CD8-positive, alpha-beta memory T cell (primary cell): ENCODE measurements at regions not wholly inside any gene's neighbourhood (a gene's known extent, or its start where the extent isn't known, plus 50 kb on each side); places are given as distances from the start of the nearest gene placed in this dataset.

ENCODE experiments used
- CTCF ChIA-PET: fragments of 350-600 bp; sonication (Branson Sonifier 250); formaldehyde crosslinking; loops from one replicate; lab custom pipeline; 2021; ENCODE audit warnings: antibody characterized with exemption; lab: Charles Lee
- POLR2A ChIA-PET: fragments of 350-600 bp; sonication (Branson Sonifier 250); formaldehyde crosslinking; loops from one replicate; lab custom pipeline; 2021; ENCODE audit warnings: antibody characterized with exemption; lab: Charles Lee
- DNase-seq, 5 donors: peaks; one replicate each; pipeline versions ENCODE4 v3.0.0 to v3.0.0-alpha.2; 2020 to 2022; ENCODE audit warnings: mixed read lengths in 1 of 5
- H3K27ac ChIP-seq: one replicate; pipeline ENCODE4 v1.7.0; 2013; ENCODE audit warnings: low read depth, mild to moderate bottlenecking, low read length, moderate library complexity
- H3K27me3 ChIP-seq: 2 replicates; pipeline ENCODE4 v1.7.0; 2013; ENCODE audit warnings: low read length, mild to moderate bottlenecking; ENCODE audit not compliant: insufficient read depth, poor library complexity, severe bottlenecking
- H3K36me3 ChIP-seq: 2 replicates; pipeline ENCODE4 v1.7.0; 2013; ENCODE audit warnings: mild to moderate bottlenecking, low read length, moderate library complexity; ENCODE audit not compliant: insufficient read depth
- H3K4me1 ChIP-seq: 2 replicates; pipeline ENCODE4 v1.7.0; 2013; ENCODE audit warnings: mild to moderate bottlenecking, low read length, moderate library complexity; ENCODE audit not compliant: insufficient read depth
- H3K4me3 ChIP-seq: 2 replicates; pipeline ENCODE4 v1.7.0; 2013; ENCODE audit warnings: mild to moderate bottlenecking, low read length
- H3K9me3 ChIP-seq: 2 replicates; pipeline ENCODE4 v1.7.0; 2013; ENCODE audit warnings: mild to moderate bottlenecking, low read length
- H3K27ac Mint-ChIP-seq, 8 donors: one replicate each; pipeline ENCODE4 v1.8.0; 2020 to 2021; ENCODE audit warnings: mixed read lengths in 8 of 8, mild to moderate bottlenecking in 6 of 8, inconsistent platforms in 3 of 8, moderate library complexity in 3 of 8
- H3K27me3 Mint-ChIP-seq, 2 donors: one replicate each; pipeline ENCODE4 v1.8.0; 2020 to 2021; ENCODE audit warnings: mixed read lengths in 2 of 2, mild to moderate bottlenecking in 1 of 2, moderate library complexity in 1 of 2
- H3K36me3 Mint-ChIP-seq, 3 donors: one replicate each; pipeline ENCODE4 v1.8.0; 2020 to 2021; ENCODE audit warnings: mixed read lengths in 3 of 3, inconsistent platforms in 1 of 3, mild to moderate bottlenecking in 1 of 3
- H3K4me1 Mint-ChIP-seq, 3 donors: one replicate each; pipeline ENCODE4 v1.8.0; 2020 to 2021; ENCODE audit warnings: mixed read lengths in 3 of 3, inconsistent platforms in 1 of 3, mild to moderate bottlenecking in 1 of 3
- H3K4me3 Mint-ChIP-seq, 7 donors: one replicate each; pipeline ENCODE4 v1.8.0; 2020 to 2021; ENCODE audit warnings: mixed read lengths in 7 of 7, mild to moderate bottlenecking in 6 of 7, moderate library complexity in 4 of 7, inconsistent platforms in 2 of 7
- H3K9me3 Mint-ChIP-seq, 5 donors: one replicate each; pipeline ENCODE4 v1.8.0; 2020 to 2022; ENCODE audit warnings: mixed read lengths in 5 of 5, mild to moderate bottlenecking in 3 of 5, moderate library complexity in 2 of 5, inconsistent platforms in 1 of 5

DNA sequence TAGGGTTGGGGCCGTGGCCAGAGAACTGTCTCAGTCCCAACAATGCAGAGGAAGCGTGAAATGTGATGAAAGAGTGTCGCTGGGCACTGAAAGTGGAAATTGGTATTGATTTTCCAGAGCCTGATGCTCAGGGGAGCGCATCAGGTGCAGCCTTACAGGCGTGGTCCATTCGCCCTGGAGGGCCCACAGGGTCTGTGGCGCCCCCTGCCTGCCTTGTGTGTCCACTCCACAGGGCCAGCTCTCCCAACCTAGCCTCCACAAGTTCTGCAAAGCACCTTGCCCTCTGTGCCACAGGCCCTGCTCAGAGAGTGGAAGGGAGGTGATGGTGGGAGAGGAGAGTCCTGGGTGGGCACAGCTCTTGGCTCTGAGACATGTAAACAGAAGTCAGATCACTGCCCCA is 54.9 kb upstream of the LMO1 start:
- Histone ChIP-seq H3K27ac (no peak overlapping the region), H3K9me3 (no peaks in the 10 kb centered on the region), H3K36me3 (no peaks in the 10 kb centered on the region), H3K27me3 (no peaks in the 10 kb centered on the region), H3K4me1 (no peaks in the 10 kb centered on the region), H3K4me3 (no peak overlapping the region)
- Mint-ChIP-seq H3K9me3 (no peaks in the 10 kb centered on the region), H3K4me1 (no peaks in the 10 kb centered on the region), H3K36me3 (no peaks in the 10 kb centered on the region), H3K27ac (no peak overlapping the region), H3K27me3 (peaks cover 4 to 7% of the 10 kb centered on the region in 2 donors), H3K4me3 (no peak overlapping the region)
- no peak for DNase-seq
- ChIA-PET POLR2A (no interaction called here), CTCF (no interaction called here)

DNA sequence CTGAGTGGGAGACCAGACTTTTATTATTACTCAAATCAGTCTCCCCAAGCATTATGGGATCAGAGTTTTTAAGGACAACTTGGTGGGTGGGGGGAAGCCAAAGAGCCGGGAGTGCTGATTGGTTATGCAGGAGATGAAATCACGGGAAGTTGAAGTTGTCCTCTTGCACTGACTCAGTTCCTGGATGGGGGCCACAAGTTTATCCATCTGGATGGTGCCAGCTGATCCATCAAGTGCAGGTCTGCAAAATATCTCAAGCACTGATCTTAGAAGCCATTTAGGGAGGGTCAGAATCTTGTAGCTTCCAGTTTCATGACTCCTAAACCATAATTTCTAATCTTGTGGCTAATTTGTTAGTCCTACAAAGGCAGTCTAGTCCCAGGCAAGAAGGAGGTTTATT is 53.5 kb upstream of the LMO1 start:
- no peaks in the 10 kb centered on the region for H3K9me3 Mint-ChIP-seq
- no peaks in the 10 kb centered on the region for H3K4me1 ChIP-seq
- ChIA-PET POLR2A (no interaction called here), CTCF (no interaction called here)
- no peak overlapping the region for H3K4me3 Mint-ChIP-seq
- no peak overlapping the region for H3K4me3 ChIP-seq
- no peak overlapping the region for H3K27ac ChIP-seq
- H3K27me3 Mint-ChIP-seq = peaks cover 2 to 10% of the 10 kb centered on the region in 2 donors
- no peaks in the 10 kb centered on the region for H3K4me1 Mint-ChIP-seq
- no peaks in the 10 kb centered on the region for H3K36me3 ChIP-seq
- H3K27me3 ChIP-seq = no peaks in the 10 kb centered on the region
- H3K9me3 ChIP-seq = no peaks in the 10 kb centered on the region
- no peak overlapping the region for H3K27ac Mint-ChIP-seq
- no peak for DNase-seq
- H3K36me3 Mint-ChIP-seq = no peaks in the 10 kb centered on the region

DNA sequence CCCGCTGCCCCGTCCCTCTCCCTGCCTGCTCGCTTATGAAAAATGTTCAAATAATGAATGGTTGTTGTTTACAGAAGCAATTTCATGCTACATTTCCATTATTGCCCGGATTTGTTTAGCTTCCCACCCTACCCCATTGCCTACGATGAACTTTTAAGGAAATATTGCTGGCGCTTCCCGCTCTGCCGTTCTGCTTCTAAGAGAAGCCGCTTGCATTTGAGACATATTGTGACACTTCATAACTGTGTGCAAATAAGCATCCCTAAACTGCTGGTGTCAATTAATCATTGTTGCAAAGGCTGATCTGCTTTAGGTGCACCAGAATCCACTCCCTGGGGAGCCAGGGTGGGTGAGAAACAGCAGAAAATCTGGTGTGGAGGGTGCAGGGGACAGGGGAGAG is 52.3 kb upstream of the LMO1 start:
- H3K9me3 Mint-ChIP-seq = no peaks in the 10 kb centered on the region
- ChIA-PET POLR2A (no interaction called here), CTCF (no interaction called here)
- no peak overlapping the region for H3K27ac Mint-ChIP-seq
- Histone ChIP-seq H3K4me3 (no peak overlapping the region), H3K27me3 (no peaks in the 10 kb centered on the region), H3K36me3 (no peaks in the 10 kb centered on the region), H3K27ac (no peak overlapping the region), H3K4me1 (no peaks in the 10 kb centered on the region), H3K9me3 (no peaks in the 10 kb centered on the region)
- no peak for DNase-seq
- peaks cover 2 to 13% of the 10 kb centered on the region in 2 donors for H3K27me3 Mint-ChIP-seq
- H3K4me3 Mint-ChIP-seq = no peak overlapping the region
- H3K36me3 Mint-ChIP-seq = no peaks in the 10 kb centered on the region
- no peaks in the 10 kb centered on the region for H3K4me1 Mint-ChIP-seq

DNA sequence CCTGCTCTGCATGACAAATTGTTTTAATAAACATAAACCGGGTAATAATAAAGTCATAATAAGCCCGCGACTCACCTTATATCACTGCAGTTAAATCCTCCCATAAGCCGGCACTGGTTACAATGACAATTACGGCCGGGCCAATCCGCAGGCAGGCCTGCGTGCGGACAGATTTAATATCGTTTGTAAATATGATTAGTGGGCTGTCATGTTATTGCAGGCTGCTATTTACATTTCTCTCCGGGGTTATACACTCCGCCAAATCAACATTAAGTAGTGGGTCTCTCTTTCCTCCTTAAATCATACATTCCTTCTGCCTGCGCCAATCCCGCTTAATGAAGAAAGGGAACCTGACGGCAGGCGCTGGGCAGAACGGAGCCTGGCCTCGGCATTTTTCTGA is 51.8 kb upstream of the LMO1 start:
- Mint-ChIP-seq H3K4me3 (no peak overlapping the region), H3K27me3 (peaks cover 0 to 13% of the 10 kb centered on the region in 2 donors), H3K27ac (no peak overlapping the region), H3K9me3 (no peaks in the 10 kb centered on the region), H3K36me3 (no peaks in the 10 kb centered on the region), H3K4me1 (no peaks in the 10 kb centered on the region)
- Histone ChIP-seq H3K27ac (no peak overlapping the region), H3K27me3 (no peaks in the 10 kb centered on the region), H3K36me3 (no peaks in the 10 kb centered on the region), H3K9me3 (no peaks in the 10 kb centered on the region), H3K4me1 (no peaks in the 10 kb centered on the region), H3K4me3 (no peak overlapping the region)
- DNase-seq = no peak
- CTCF ChIA-PET = no interaction called here
- POLR2A ChIA-PET = no interaction called here

DNA sequence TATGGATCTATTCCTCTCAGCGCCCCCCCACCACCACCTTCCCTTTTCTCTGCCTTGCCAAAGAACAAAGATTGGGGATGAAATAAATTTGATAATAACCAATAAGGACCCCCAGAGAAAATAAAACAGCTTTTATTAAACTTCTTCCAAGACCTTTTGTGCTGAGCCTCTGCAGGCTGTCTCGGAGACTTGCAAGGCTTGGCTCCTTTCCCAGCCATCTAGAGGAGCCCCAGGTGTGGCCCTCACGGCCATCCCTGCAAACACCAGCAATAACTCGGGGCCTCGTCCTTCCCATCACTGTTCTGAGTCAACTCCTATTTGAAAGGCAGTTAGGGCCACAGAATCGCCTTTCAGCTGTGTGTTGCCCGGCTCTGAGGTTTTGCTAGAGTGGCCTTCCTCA is 51.2 kb upstream of the LMO1 start:
- ChIA-PET POLR2A (no interaction called here), CTCF (no interaction called here)
- H3K4me1 Mint-ChIP-seq = no peaks in the 10 kb centered on the region
- no peak overlapping the region for H3K27ac ChIP-seq
- H3K27me3 Mint-ChIP-seq = peaks cover 0 to 8% of the 10 kb centered on the region in 2 donors
- H3K4me1 ChIP-seq = no peaks in the 10 kb centered on the region
- no peak overlapping the region for H3K4me3 ChIP-seq
- no peaks in the 10 kb centered on the region for H3K9me3 ChIP-seq
- H3K9me3 Mint-ChIP-seq = no peaks in the 10 kb centered on the region
- DNase-seq = no peak
- H3K27me3 ChIP-seq = no peaks in the 10 kb centered on the region
- no peak overlapping the region for H3K4me3 Mint-ChIP-seq
- H3K36me3 Mint-ChIP-seq = no peaks in the 10 kb centered on the region
- no peaks in the 10 kb centered on the region for H3K36me3 ChIP-seq
- H3K27ac Mint-ChIP-seq = no peak overlapping the region

DNA sequence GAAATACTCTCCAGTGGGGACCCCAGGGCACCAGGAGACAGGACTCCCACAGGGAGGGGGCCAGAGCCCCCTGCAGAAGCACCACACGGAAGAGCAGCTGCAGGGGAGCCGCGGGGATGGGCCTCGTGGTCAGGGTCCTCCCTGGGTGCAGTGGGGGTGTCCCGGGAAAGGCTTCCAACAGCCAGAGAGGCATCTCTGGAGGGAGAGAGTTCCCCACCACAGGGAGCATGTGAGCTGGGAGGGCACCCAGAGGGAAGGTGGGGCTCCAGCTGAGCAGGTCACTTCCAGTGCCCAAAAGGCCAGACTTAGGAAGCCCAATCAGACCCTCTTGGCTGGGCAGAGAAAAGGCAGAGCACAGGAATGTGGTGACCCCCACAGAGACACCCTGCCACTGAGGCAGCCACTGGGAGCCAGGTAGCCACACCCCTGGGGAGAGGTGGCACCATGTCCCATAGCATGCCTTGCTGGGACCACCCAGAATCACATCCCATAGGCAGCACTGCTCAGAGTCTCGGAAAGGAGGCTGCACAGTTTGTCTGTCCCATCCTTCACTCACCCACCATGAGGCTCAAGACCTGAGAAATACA is 49.9 kb upstream of the LMO1 start:
- H3K9me3 Mint-ChIP-seq = no peaks in the 10 kb centered on the region
- no peak overlapping the region for H3K4me3 Mint-ChIP-seq
- ChIA-PET CTCF (no interaction called here), POLR2A (no interaction called here)
- no peaks in the 10 kb centered on the region for H3K27me3 ChIP-seq
- no peaks in the 10 kb centered on the region for H3K36me3 ChIP-seq
- H3K9me3 ChIP-seq = no peaks in the 10 kb centered on the region
- H3K4me1 ChIP-seq = no peaks in the 10 kb centered on the region
- no peaks in the 10 kb centered on the region for H3K4me1 Mint-ChIP-seq
- DNase-seq = no peak
- peaks cover 0 to 8% of the 10 kb centered on the region in 2 donors for H3K27me3 Mint-ChIP-seq
- H3K4me3 ChIP-seq = no peak overlapping the region
- no peak overlapping the region for H3K27ac Mint-ChIP-seq
- H3K27ac ChIP-seq = no peak overlapping the region
- H3K36me3 Mint-ChIP-seq = no peaks in the 10 kb centered on the region
